SK-N-SH treated with all-trans-retinoic acid at 6 μM for 48 hours (cell line): ENCODE measurements at regions not wholly inside any gene's neighbourhood (a gene's known extent, or its start where the extent isn't known, plus 50 kb on each side); places are given as distances from the start of the nearest gene placed in this dataset.

Experiments
- ATAC-seq: fragments of 200-7000 bp; cut with Tn5 transposase; 3 replicates; pipeline ENCODE4 v1.9.1; 2020; ENCODE audit warnings: mild to moderate bottlenecking, moderate library complexity
- ARNTL ChIP-seq: fragments of 450-650 bp; formaldehyde crosslinking; IDR thresholded peaks from 2 replicates; pipeline ENCODE4 v1.5.0; 2020; ENCODE audit warnings: low read depth, mild to moderate bottlenecking, moderate library complexity, borderline replicate concordance
- BACH2 ChIP-seq: fragments of 250-450 bp; sonication (Bioruptor Pico); IDR thresholded peaks from 2 replicates; pipeline ENCODE4 v1.9.0; 2021; ENCODE audit warnings: mild to moderate bottlenecking, borderline replicate concordance
- CSDC2 ChIP-seq: fragments of 250-450 bp; sonication (Bioruptor Pico); IDR thresholded peaks from 2 replicates; pipeline ENCODE4 v1.5.0; 2020; ENCODE audit warnings: mild to moderate bottlenecking, moderate library complexity
- ESRRG ChIP-seq: fragments of 250-450 bp; sonication (Bioruptor Pico); IDR thresholded peaks from 2 replicates; pipeline ENCODE4 v1.6.1; 2021; ENCODE audit warnings: mild to moderate bottlenecking
- GLIS3 ChIP-seq: fragments of 250-450 bp; sonication (Bioruptor Pico); IDR thresholded peaks from 2 replicates; pipeline ENCODE4 v1.5.0; 2020; ENCODE audit warnings: mild to moderate bottlenecking, moderate library complexity
- ISL1 ChIP-seq: fragments of 250-450 bp; sonication (Bioruptor Pico); IDR thresholded peaks from 2 replicates; pipeline ENCODE4 v2.1.2; 2022; ENCODE audit warnings: mild to moderate bottlenecking, moderate library complexity
- OSR1 ChIP-seq: fragments of 250-450 bp; sonication (Bioruptor Pico); IDR thresholded peaks from 2 replicates; pipeline ENCODE4 v1.8.0; 2022; ENCODE audit warnings: moderate library complexity, mild to moderate bottlenecking, inconsistent platforms
- PPARA ChIP-seq: fragments of 250-450 bp; sonication (Bioruptor Pico); IDR thresholded peaks from 2 replicates; pipeline ENCODE4 v1.5.0; 2020; ENCODE audit warnings: mild to moderate bottlenecking, borderline replicate concordance
- SNAI2 ChIP-seq: fragments of 250-450 bp; sonication (Bioruptor Pico); IDR thresholded peaks from 2 replicates; pipeline ENCODE4 v1.5.0; 2020; ENCODE audit warnings: mild to moderate bottlenecking, moderate library complexity
- TCF4 ChIP-seq: fragments of 250-450 bp; sonication (Bioruptor Pico); IDR thresholded peaks from 2 replicates; pipeline ENCODE4 v1.8.0; 2021; ENCODE audit warnings: mild to moderate bottlenecking, moderate library complexity, borderline replicate concordance
- TOX ChIP-seq: fragments of 250-450 bp; sonication (Bioruptor Pico); IDR thresholded peaks from 2 replicates; pipeline ENCODE4 v1.8.0; 2021; ENCODE audit warnings: mild to moderate bottlenecking, moderate library complexity, borderline replicate concordance
- ZFP30 ChIP-seq: fragments of 450-650 bp; formaldehyde crosslinking; IDR thresholded peaks from 2 replicates; pipeline ENCODE4 v1.5.0; 2022; ENCODE audit warnings: mild to moderate bottlenecking, moderate library complexity
- ZNF565 ChIP-seq: fragments of 450-650 bp; formaldehyde crosslinking; conservative IDR thresholded peaks from 2 replicates; pipeline ENCODE4 v1.5.0; 2020; ENCODE audit warnings: low read depth, mild to moderate bottlenecking, moderate library complexity
- ZNF70 ChIP-seq: fragments of 450-650 bp; formaldehyde crosslinking; IDR thresholded peaks from 2 replicates; pipeline ENCODE4 v1.5.0; 2020; ENCODE audit warnings: mild to moderate bottlenecking, moderate library complexity
- ZNF8 ChIP-seq: fragments of 450-650 bp; formaldehyde crosslinking; IDR thresholded peaks from 2 replicates; pipeline ENCODE4 v1.5.0; 2020; ENCODE audit warnings: mild to moderate bottlenecking, moderate library complexity
- TF ChIP-seq, protein P1 (sequence below): fragments of 250-450 bp; sonication (Bioruptor Pico); IDR thresholded peaks from 2 replicates; pipeline ENCODE4 v1.8.0; 2020; ENCODE audit warnings: mild to moderate bottlenecking, moderate library complexity, borderline replicate concordance
- TF ChIP-seq, protein P2 (sequence below): fragments of 250-450 bp; sonication (Bioruptor Pico); IDR thresholded peaks from 2 replicates; pipeline ENCODE4 v1.8.0; 2021; ENCODE audit warnings: low read depth, mild to moderate bottlenecking, moderate library complexity, borderline replicate concordance
- TF ChIP-seq, protein P3 (sequence below): fragments of 250-450 bp; sonication (Bioruptor Pico); IDR thresholded peaks from 2 replicates; pipeline ENCODE4 v1.5.0; 2020; ENCODE audit warnings: mild to moderate bottlenecking, moderate library complexity
- TF ChIP-seq, protein P4 (sequence below): fragments of 250-450 bp; sonication (Bioruptor Pico); IDR thresholded peaks from 2 replicates; pipeline ENCODE4 v1.5.1; 2020; ENCODE audit warnings: low read depth, mild to moderate bottlenecking, moderate library complexity

DNA sequence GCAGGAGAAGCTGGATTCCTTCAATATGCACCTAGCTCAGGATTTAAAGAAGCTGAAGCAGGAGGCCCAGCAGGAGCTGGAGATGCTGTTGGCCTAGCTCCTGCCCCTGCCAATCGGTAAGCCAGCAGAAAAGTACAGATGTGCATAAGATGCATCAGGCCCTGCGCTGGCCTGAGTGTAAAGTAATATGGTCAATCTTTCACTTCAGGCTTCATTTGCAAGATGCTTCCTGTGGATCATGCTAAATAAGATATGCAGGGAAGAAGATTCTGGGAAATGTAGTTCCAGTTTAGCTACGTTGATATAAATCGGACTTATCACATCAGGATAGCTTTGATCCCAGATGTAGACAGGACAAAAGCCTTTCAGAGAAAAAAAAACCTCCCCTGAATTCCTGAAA, 100.3 kb downstream of the GJA1 start:
- TF ChIP-seq BACH2 (CRISPR knock-in tag), result no peak
- no peak for TF ChIP-seq ZNF70 (CRISPR knock-in tag)
- TF ChIP-seq TOX (CRISPR knock-in tag), result no peak
- TF ChIP-seq GLIS3 (CRISPR knock-in tag), result no peak
- TF ChIP-seq, protein P1, sequence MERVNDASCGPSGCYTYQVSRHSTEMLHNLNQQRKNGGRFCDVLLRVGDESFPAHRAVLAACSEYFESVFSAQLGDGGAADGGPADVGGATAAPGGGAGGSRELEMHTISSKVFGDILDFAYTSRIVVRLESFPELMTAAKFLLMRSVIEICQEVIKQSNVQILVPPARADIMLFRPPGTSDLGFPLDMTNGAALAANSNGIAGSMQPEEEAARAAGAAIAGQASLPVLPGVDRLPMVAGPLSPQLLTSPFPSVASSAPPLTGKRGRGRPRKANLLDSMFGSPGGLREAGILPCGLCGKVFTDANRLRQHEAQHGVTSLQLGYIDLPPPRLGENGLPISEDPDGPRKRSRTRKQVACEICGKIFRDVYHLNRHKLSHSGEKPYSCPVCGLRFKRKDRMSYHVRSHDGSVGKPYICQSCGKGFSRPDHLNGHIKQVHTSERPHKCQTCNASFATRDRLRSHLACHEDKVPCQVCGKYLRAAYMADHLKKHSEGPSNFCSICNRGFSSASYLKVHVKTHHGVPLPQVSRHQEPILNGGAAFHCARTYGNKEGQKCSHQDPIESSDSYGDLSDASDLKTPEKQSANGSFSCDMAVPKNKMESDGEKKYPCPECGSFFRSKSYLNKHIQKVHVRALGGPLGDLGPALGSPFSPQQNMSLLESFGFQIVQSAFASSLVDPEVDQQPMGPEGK, result no peak
- TF ChIP-seq, all 23 proteins: peak for 0
- no peak for ATAC-seq

DNA sequence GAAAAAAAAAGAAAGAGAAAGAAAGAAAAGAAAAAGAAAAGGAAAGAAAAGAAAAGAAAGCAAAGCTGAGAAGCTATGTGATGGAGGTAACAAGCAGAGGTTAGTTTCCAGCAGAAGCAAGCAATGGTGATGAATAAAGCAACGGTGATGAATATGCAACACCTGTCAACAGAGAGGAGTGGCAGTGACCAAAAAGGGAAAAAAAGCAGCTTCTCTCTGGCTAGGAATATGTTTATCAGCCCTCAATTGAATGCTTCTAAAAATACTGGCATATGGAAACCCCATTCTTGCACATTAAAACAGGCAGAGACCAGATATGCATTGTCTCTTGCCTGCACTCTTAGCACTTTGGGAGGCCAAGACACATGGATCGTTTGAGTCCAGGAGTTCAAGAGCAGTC, 100.9 kb downstream of the GJA1 start:
- ATAC-seq, result no peak
- no peak for TF ChIP-seq ZNF8 (CRISPR knock-in tag)
- TF ChIP-seq, protein P2, sequence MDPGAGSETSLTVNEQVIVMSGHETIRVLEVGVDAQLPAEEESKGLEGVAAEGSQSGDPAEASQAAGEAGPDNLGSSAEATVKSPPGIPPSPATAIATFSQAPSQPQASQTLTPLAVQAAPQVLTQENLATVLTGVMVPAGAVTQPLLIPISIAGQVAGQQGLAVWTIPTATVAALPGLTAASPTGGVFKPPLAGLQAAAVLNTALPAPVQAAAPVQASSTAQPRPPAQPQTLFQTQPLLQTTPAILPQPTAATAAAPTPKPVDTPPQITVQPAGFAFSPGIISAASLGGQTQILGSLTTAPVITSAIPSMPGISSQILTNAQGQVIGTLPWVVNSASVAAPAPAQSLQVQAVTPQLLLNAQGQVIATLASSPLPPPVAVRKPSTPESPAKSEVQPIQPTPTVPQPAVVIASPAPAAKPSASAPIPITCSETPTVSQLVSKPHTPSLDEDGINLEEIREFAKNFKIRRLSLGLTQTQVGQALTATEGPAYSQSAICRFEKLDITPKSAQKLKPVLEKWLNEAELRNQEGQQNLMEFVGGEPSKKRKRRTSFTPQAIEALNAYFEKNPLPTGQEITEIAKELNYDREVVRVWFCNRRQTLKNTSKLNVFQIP, result no peak
- TF ChIP-seq ESRRG (CRISPR knock-in tag), result no peak
- TF ChIP-seq, protein P3, sequence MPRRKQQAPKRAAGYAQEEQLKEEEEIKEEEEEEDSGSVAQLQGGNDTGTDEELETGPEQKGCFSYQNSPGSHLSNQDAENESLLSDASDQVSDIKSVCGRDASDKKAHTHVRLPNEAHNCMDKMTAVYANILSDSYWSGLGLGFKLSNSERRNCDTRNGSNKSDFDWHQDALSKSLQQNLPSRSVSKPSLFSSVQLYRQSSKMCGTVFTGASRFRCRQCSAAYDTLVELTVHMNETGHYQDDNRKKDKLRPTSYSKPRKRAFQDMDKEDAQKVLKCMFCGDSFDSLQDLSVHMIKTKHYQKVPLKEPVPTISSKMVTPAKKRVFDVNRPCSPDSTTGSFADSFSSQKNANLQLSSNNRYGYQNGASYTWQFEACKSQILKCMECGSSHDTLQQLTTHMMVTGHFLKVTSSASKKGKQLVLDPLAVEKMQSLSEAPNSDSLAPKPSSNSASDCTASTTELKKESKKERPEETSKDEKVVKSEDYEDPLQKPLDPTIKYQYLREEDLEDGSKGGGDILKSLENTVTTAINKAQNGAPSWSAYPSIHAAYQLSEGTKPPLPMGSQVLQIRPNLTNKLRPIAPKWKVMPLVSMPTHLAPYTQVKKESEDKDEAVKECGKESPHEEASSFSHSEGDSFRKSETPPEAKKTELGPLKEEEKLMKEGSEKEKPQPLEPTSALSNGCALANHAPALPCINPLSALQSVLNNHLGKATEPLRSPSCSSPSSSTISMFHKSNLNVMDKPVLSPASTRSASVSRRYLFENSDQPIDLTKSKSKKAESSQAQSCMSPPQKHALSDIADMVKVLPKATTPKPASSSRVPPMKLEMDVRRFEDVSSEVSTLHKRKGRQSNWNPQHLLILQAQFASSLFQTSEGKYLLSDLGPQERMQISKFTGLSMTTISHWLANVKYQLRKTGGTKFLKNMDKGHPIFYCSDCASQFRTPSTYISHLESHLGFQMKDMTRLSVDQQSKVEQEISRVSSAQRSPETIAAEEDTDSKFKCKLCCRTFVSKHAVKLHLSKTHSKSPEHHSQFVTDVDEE (CRISPR knock-in tag), result no peak
- TF ChIP-seq ISL1 (CRISPR knock-in tag), result no peak
- TF ChIP-seq OSR1 (CRISPR knock-in tag), result no peak
- TF ChIP-seq, protein P4, sequence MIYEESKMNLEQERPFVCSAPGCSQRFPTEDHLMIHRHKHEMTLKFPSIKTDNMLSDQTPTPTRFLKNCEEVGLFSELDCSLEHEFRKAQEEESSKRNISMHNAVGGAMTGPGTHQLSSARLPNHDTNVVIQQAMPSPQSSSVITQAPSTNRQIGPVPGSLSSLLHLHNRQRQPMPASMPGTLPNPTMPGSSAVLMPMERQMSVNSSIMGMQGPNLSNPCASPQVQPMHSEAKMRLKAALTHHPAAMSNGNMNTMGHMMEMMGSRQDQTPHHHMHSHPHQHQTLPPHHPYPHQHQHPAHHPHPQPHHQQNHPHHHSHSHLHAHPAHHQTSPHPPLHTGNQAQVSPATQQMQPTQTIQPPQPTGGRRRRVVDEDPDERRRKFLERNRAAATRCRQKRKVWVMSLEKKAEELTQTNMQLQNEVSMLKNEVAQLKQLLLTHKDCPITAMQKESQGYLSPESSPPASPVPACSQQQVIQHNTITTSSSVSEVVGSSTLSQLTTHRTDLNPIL (CRISPR knock-in tag), result no peak
- TF ChIP-seq SNAI2, result no peak
- no peak for TF ChIP-seq CSDC2 (CRISPR knock-in tag)
- TF ChIP-seq ZNF565, result no peak
- TF ChIP-seq PPARA, result no peak
- TF ChIP-seq GLIS3 (CRISPR knock-in tag), result no peak
- no peak for TF ChIP-seq ARNTL
- no peak for TF ChIP-seq ZFP30 (CRISPR knock-in tag)

DNA sequence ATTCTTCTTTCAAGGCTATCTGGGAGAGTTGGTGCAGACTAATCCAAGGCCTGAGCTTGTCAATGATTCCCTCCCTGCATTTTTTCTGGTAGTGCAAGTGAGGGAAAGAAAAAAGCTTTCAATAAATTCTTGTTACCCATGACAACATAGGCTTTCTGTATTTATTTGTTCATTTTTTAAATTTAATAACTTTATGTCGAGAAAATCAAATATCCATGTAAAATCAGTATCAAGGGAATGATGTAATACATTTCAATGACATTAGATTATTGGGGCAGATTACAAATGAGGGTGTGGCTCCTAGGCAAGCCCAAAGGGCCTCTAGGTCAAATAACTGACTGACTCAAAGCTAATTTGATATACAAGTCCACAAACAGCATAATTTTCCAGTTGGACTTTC, 104.0 kb downstream of the GJA1 start:
- no peak for ATAC-seq
- TF ChIP-seq, protein P4 (CRISPR knock-in tag), result no peak
- no peak for TF ChIP-seq TOX (CRISPR knock-in tag)
- TF ChIP-seq ESRRG (CRISPR knock-in tag), result no peak
- TF ChIP-seq, protein P2, result no peak

DNA sequence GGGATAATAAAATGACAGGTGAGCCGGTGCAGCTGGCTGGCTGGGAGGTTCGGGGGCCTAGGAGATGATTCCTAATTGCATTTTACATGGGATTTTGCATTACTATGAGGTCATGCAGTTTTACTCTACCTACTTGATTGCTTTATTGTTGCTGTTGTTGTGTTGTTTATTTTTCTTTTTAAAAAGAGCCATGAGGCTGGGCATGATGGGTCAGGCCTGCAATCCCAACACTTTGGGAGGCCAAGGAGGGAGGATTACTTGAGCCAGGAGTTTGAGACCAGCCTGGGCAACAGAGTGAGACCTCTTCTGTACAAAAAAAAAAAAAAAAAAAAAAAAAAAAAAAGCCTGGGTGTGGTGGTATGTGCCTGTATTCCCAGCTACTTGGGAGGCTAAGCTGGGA, 104.8 kb downstream of the GJA1 start:
- no peak for ATAC-seq
- no peak for TF ChIP-seq TCF4 (CRISPR knock-in tag)
- TF ChIP-seq ESRRG (CRISPR knock-in tag), result no peak
- TF ChIP-seq, all 23 proteins: peak for 0
